WI38 (cell line): ENCODE measurements at regions not wholly inside any gene's neighbourhood (a gene's known extent, or its start where the extent isn't known, plus 50 kb on each side); places are given as distances from the start of the nearest gene placed in this dataset.

Experiments
- H3K4me3 ChIP-seq: 2 replicates; pipeline ENCODE4 v1.5.1; 2011; ENCODE audit warnings: low read depth, mild to moderate bottlenecking, control low read depth, low read length
- CTCF ChIP-seq: IDR thresholded peaks from 2 replicates; pipeline ENCODE4 v1.5.1; 2012; ENCODE audit warnings: low read depth, mild to moderate bottlenecking, control low read depth, low read length

- TF ChIP-seq CTCF, result no peak
- no peak overlapping the region for H3K4me3 ChIP-seq
These were observed 323.8 kb upstream of the AZI2 start for GRCh38 chr3:28672406-28672805.

GRCh38 chr3:28673446-28673845, 324.8 kb upstream of the AZI2 start:
- no peak overlapping the region for H3K4me3 ChIP-seq
- no peak for TF ChIP-seq CTCF

GRCh38 chr3:28674212-28674611, 325.6 kb upstream of the AZI2 start:
- H3K4me3 ChIP-seq, result no peak overlapping the region
- TF ChIP-seq CTCF, result no peak

- H3K4me3 ChIP-seq, result no peak overlapping the region
- no peak for TF ChIP-seq CTCF
These were observed 329.0 kb upstream of the AZI2 start for GRCh38 chr3:28677581-28677980.

- H3K4me3 ChIP-seq, result no peak overlapping the region
- no peak for TF ChIP-seq CTCF
These were observed 329.5 kb upstream of the AZI2 start for GRCh38 chr3:28678086-28678485.

GRCh38 chr3:28680050-28680449, 331.4 kb upstream of the AZI2 start:
- H3K4me3 ChIP-seq, result no peak overlapping the region
- no peak for TF ChIP-seq CTCF

- no peak for TF ChIP-seq CTCF
- H3K4me3 ChIP-seq, result no peak overlapping the region
These were observed 333.5 kb upstream of the AZI2 start for GRCh38 chr3:28682121-28682520.
